ENCODE measurements at regions not wholly inside any gene's neighbourhood (a gene's known extent, or its start where the extent isn't known, plus 50 kb on each side); places are given as distances from the start of the nearest gene placed in this dataset.

GRCh38 chr16:10245002-10245401 lies 62.8 kb upstream of the GRIN2A start:
- TF ChIP-seq CTCF (IDR thresholded peaks at IDR 0.05): no peak
- DNase-seq (no peak), ATAC-seq (no peak)
- Histone ChIP-seq H3K4me3 (no peak overlapping the region), H3K9me3 (no peaks in the 10 kb centered on the region), H3K4me1 (ENCODE audit: low read depth) (no peaks in the 10 kb centered on the region), H3K36me3 (ENCODE audit: low read depth) (no peaks in the 10 kb centered on the region)
- intact Hi-C loops (cut with DNase I, micrococcal nuclease): no loop called here

GRCh38 chr16:10250137-10250828 lies 68.1 kb upstream of the GRIN2A start:
- TF ChIP-seq CTCF (IDR thresholded peaks at IDR 0.05): no peak
- no peaks in the 10 kb centered on the region for H3K4me1 ChIP-seq (ENCODE audit: low read depth)
- no peaks in the 10 kb centered on the region for H3K9me3 ChIP-seq
- intact Hi-C loops (cut with DNase I, micrococcal nuclease): loop anchor here (10.0 kb wide), 1 partner anchor 485 kb away; no protein-coding TSS in a partner anchor
- no peak overlapping the region for H3K4me3 ChIP-seq
- DNase-seq (no peak), ATAC-seq (peak; percentile 54)
- H3K36me3 ChIP-seq (ENCODE audit: low read depth): no peaks in the 10 kb centered on the region

GRCh38 chr16:10252155-10252554 lies 69.9 kb upstream of the GRIN2A start:
- TF ChIP-seq CTCF (IDR thresholded peaks at IDR 0.05): no peak
- H3K4me1 ChIP-seq (ENCODE audit: low read depth): no peaks in the 10 kb centered on the region
- no peaks in the 10 kb centered on the region for H3K36me3 ChIP-seq (ENCODE audit: low read depth)
- no peak overlapping the region for H3K4me3 ChIP-seq
- intact Hi-C loops (cut with DNase I, micrococcal nuclease): loop anchor here (10.0 kb wide), 1 partner anchor 483 kb away; no protein-coding TSS in a partner anchor
- DNase-seq (no peak), ATAC-seq (no peak)
- no peaks in the 10 kb centered on the region for H3K9me3 ChIP-seq

GRCh38 chr16:10253409-10253808 lies 71.2 kb upstream of the GRIN2A start:
- DNase-seq (no peak), ATAC-seq (no peak)
- no peaks in the 10 kb centered on the region for H3K4me1 ChIP-seq (ENCODE audit: low read depth)
- H3K9me3 ChIP-seq: no peaks in the 10 kb centered on the region
- TF ChIP-seq CTCF (IDR thresholded peaks at IDR 0.05): no peak
- no peaks in the 10 kb centered on the region for H3K36me3 ChIP-seq (ENCODE audit: low read depth)
- no peak overlapping the region for H3K4me3 ChIP-seq
- intact Hi-C loops (cut with DNase I, micrococcal nuclease): loop anchor here (10.0 kb wide), 1 partner anchor 481 kb away; no protein-coding TSS in a partner anchor

GRCh38 chr16:10255728-10256127 lies 73.5 kb upstream of the GRIN2A start:
- Histone ChIP-seq H3K9me3 (no peaks in the 10 kb centered on the region), H3K4me1 (ENCODE audit: low read depth) (no peaks in the 10 kb centered on the region), H3K36me3 (ENCODE audit: low read depth) (no peaks in the 10 kb centered on the region), H3K4me3 (no peak overlapping the region)
- no peak for ATAC-seq
- intact Hi-C loops (cut with DNase I, micrococcal nuclease): loop anchor here (2.0 to 10.0 kb wide), 2 partner anchors 253 to 479 kb away; no protein-coding TSS in a partner anchor
- DNase-seq: no peak
- TF ChIP-seq CTCF (IDR thresholded peaks at IDR 0.05): no peak

Data from mucosa of descending colon (tissue), 3 donors.